ENCODE measurements at regions not wholly inside any gene's neighbourhood (a gene's known extent, or its start where the extent isn't known, plus 50 kb on each side); places are given as distances from the start of the nearest gene placed in this dataset.
"Not testable (repeated sequence)": the region's sequence is repeated elsewhere in the genome, so short reads cannot be mapped to it uniquely, and the experiment has no call there.

DNA sequence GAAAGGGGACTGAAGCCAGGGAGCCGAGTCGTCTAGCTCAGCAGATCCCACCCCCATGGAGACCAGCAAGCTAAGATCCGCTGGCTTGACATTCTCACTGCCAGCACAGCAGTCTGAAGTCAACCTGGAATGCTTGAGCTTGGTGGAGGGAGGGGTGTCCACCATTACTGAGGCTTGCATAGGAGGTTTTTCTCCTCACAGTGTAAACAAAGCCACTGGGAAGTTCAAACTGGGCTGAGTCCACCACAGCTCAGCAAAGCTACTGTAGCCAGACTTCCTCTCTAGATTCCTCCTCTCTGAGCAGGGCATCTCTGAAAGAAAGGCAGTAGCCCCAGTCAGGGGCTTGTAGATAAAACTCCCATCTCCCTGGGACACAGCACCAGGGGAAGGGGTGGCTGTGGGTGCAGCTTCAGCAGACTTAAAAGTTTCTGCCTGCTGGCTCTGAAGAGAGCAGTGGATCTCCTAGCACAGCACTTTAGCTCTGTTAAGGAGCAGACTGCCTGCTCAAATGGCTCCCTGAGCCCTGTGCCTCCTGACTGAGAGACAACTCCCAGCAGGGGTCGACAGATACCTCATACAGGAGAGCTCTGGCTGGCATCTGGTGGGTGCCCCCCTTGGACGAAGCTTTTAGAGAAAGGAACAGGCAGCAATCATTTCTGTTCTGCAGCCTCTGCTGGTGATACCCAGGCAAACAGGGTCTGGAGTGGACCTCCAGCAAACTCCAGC lies 942.0 kb upstream of the ROBO1 start:
- H3K4me1 ChIP-seq; POLR2A ChIA-PET; ATAC-seq; H3K4me3 ChIP-seq; DNase-seq (ENCODE audit: low read depth in 1 of 2, low spot score in 1 of 2); H3K27ac ChIP-seq; H3K4me2 ChIP-seq; CTCF ChIA-PET; FAIRE-seq: not testable (repeated sequence)
- WGBS (ENCODE audit: missing lambda C conversion rate) = 11% methylated on average over 5 of the region's 5 CpGs
- peaks cover 28% of the 10 kb centered on the region for H3K9me3 ChIP-seq

DNA sequence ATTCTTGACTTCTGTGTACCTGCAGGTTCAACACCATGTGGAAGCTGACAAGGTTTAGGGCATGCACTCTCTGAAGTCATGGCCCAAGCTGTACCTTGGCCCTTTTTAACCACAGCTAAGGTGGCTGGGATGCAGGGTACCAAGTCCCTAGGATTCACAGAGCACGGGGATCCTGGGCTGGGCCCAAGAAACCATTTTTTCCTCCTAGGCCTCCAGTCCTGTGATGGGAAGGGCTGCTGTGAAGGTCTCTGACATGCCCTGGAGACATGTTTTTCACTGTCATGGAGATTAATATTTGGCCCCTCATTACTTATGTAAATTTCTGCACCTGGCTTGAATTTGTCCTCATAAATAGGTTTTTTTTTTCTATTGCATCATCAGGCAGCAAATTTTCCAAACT lies 937.5 kb upstream of the ROBO1 start:
- no peak overlapping the region for H3K27ac ChIP-seq
- H3K4me2 ChIP-seq = no peak overlapping the region
- CTCF ChIA-PET = no interaction called here
- no peaks in the 10 kb centered on the region for H3K4me1 ChIP-seq
- ATAC-seq = no peak
- 5% methylated on average over 1 of the region's 1 CpG for WGBS (ENCODE audit: missing lambda C conversion rate)
- DNase-seq (ENCODE audit: low read depth in 1 of 2, low spot score in 1 of 2) = no peak
- TF ChIP-seq JUNB (IDR thresholded peaks at IDR 0.05) (no peak), ZFP36 (IDR thresholded peaks at IDR 0.05; ENCODE audit: borderline replicate concordance, partially characterized antibody) (peak; percentile 93)
- no peak overlapping the region for H3K4me3 ChIP-seq
- POLR2A ChIA-PET = no interaction called here
- peaks cover 41% of the 10 kb centered on the region for H3K9me3 ChIP-seq
- FAIRE-seq = no peak

DNA sequence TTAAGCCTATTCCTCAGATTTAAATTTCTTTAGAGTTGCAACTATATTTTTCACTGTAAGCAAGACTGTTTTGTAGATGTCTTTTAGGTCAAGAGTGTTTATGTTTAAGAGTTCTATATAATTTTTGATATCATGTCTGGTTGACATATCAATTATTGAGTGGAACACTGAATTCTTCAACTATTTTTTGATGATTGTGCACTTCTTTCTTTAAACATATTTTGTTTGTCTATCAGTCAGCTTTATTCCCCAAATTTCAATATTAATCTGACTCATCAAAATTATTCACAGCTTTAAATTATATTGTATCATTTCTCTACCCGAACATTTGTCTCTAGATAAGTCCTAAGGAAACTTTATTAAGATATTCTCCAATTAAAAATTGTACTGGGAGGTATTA lies 933.6 kb upstream of the ROBO1 start:
- Histone ChIP-seq H3K4me3 (no peak overlapping the region), H3K27ac (no peak overlapping the region), H3K9me3 (peaks cover 23% of the 10 kb centered on the region), H3K4me1 (no peaks in the 10 kb centered on the region), H3K4me2 (no peak overlapping the region)
- DNase-seq (ENCODE audit: low read depth in 1 of 2, low spot score in 1 of 2) (no peak), FAIRE-seq (peak; percentile 63), ATAC-seq (no peak)
- TF ChIP-seq RAD21 (conservative IDR thresholded peaks at IDR 0.05 in 1 of 2, IDR thresholded peaks at IDR 0.05 in 1 of 2) = no peak
- TF ChIP-seq HOXA7 (CRISPR knock-in tag; IDR thresholded peaks at IDR 0.05) = no peak
- TF ChIP-seq EP300 (IDR thresholded peaks at IDR 0.05) = no peak
- TF ChIP-seq RCOR1 (IDR thresholded peaks at IDR 0.05; ENCODE audit: low read depth, low read length) = no peak
- TF ChIP-seq KDM5A (IDR thresholded peaks at IDR 0.05) = no peak
- TF ChIP-seq, protein P1, sequence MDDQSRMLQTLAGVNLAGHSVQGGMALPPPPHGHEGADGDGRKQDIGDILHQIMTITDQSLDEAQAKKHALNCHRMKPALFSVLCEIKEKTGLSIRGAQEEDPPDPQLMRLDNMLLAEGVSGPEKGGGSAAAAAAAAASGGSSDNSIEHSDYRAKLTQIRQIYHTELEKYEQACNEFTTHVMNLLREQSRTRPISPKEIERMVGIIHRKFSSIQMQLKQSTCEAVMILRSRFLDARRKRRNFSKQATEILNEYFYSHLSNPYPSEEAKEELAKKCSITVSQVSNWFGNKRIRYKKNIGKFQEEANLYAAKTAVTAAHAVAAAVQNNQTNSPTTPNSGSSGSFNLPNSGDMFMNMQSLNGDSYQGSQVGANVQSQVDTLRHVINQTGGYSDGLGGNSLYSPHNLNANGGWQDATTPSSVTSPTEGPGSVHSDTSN (IDR thresholded peaks at IDR 0.05) = no peak
- TF ChIP-seq MAFK (IDR thresholded peaks at IDR 0.05; ENCODE audit: partially characterized antibody) = peak; percentile 91
- TF ChIP-seq MYC (IDR thresholded peaks at IDR 0.05; ENCODE audit: borderline replicate concordance, low read length) = no peak
- TF ChIP-seq FOSL2 (IDR thresholded peaks at IDR 0.05) = no peak
- TF ChIP-seq FOSL2 (CRISPR knock-in tag; IDR thresholded peaks at IDR 0.05) = no peak
- ChIA-PET POLR2A (no interaction called here), CTCF (no interaction called here)
- WGBS (ENCODE audit: missing lambda C conversion rate) = 11% methylated on average over 1 of the region's 1 CpG

DNA sequence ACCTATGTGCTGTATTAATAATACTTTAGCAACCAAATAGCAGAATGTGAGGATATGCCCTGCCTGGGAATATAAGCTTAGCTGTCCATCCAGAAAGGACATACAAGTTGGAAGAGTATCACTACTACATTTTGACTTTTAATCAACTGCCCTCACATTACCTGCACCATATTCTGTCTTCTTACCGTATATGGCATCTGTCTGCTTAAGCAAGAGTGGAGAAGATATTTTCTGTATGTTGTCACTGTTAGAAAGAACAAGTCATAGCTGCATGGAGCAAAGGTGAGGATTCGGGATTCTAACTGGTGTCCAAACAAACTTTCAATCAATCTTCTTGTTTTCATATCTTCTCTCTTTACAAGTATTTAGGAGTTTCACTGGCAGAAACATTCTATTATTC lies 929.5 kb upstream of the ROBO1 start:
- Histone ChIP-seq H3K27ac (no peak overlapping the region), H3K9me3 (no peaks in the 10 kb centered on the region), H3K4me2 (no peak overlapping the region), H3K4me3 (no peak overlapping the region), H3K4me1 (no peaks in the 10 kb centered on the region)
- ChIA-PET POLR2A (no interaction called here), CTCF (interaction anchor here (1.1 kb wide), 1 partner anchor 9 kb away, joined by 3 read pairs; no protein-coding TSS in a partner anchor)
- ATAC-seq (no peak), FAIRE-seq (peak; percentile 89), DNase-seq (ENCODE audit: low read depth in 1 of 2, low spot score in 1 of 2) (no peak)
- no peak for TF ChIP-seq JUN (IDR thresholded peaks at IDR 0.05)
- TF ChIP-seq TP53 (CRISPR knock-in tag; IDR thresholded peaks at IDR 0.05) = no peak
- TF ChIP-seq JUNB (IDR thresholded peaks at IDR 0.05) = no peak
- no peak for TF ChIP-seq EHF (CRISPR knock-in tag; IDR thresholded peaks at IDR 0.05)
- TF ChIP-seq FOXS1 (CRISPR knock-in tag; IDR thresholded peaks at IDR 0.05) = no peak
- no peak for TF ChIP-seq ZSCAN20 (CRISPR knock-in tag; IDR thresholded peaks at IDR 0.05)
- no peak for TF ChIP-seq FOSB (CRISPR knock-in tag; IDR thresholded peaks at IDR 0.05)
- TF ChIP-seq HOXA7 (CRISPR knock-in tag; IDR thresholded peaks at IDR 0.05) = no peak
- TF ChIP-seq CHD4 (IDR thresholded peaks at IDR 0.05; ENCODE audit: borderline replicate concordance) = no peak
- TF ChIP-seq RFX5 (IDR thresholded peaks at IDR 0.05) = no peak
- TF ChIP-seq, protein P2, sequence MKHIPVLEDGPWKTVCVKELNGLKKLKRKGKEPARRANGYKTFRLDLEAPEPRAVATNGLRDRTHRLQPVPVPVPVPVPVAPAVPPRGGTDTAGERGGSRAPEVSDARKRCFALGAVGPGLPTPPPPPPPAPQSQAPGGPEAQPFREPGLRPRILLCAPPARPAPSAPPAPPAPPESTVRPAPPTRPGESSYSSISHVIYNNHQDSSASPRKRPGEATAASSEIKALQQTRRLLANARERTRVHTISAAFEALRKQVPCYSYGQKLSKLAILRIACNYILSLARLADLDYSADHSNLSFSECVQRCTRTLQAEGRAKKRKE (CRISPR knock-in tag; IDR thresholded peaks at IDR 0.05; ENCODE audit: low read depth) = no peak
- TF ChIP-seq BHLHE40 (IDR thresholded peaks at IDR 0.05; ENCODE audit: low read depth, low read length) = no peak
- no peak for TF ChIP-seq POLR2AphosphoS2 (conservative IDR thresholded peaks at IDR 0.05; ENCODE audit: low read length)
- WGBS (ENCODE audit: missing lambda C conversion rate) = 8% methylated on average over 2 of the region's 2 CpGs

Data from A549 (cell line).